MG63 (cell line): ENCODE measurements at regions not wholly inside any gene's neighbourhood (a gene's known extent, or its start where the extent isn't known, plus 50 kb on each side); places are given as distances from the start of the nearest gene placed in this dataset.
"Not testable (repeated sequence)": the region's sequence is repeated elsewhere in the genome, so short reads cannot be mapped to it uniquely, and the experiment has no call there.

Experiments used
- DNase-seq: peaks from one replicate; pipeline ENCODE4 v3.0.0-alpha.2; 2020
- H3K27me3 ChIP-seq: fragments of 250-450 bp; sonication (Bioruptor Pico); 2 replicates; pipeline ENCODE4 v1.5.1; 2020; ENCODE audit warnings: mild to moderate bottlenecking, moderate library complexity
- H3K36me3 ChIP-seq: fragments of 250-450 bp; sonication (Bioruptor Pico); 2 replicates; pipeline ENCODE4 v1.5.1; 2020; ENCODE audit warnings: mild to moderate bottlenecking, moderate library complexity
- H3K4me3 ChIP-seq: fragments of 250-450 bp; sonication (Bioruptor Pico); 2 replicates; pipeline ENCODE4 v1.5.1; 2020; ENCODE audit warnings: mild to moderate bottlenecking, moderate library complexity
- H3K9me3 ChIP-seq: fragments of 250-450 bp; sonication (Bioruptor Pico); 2 replicates; pipeline ENCODE4 v1.5.1; 2020; ENCODE audit warnings: mild to moderate bottlenecking, moderate library complexity

DNA sequence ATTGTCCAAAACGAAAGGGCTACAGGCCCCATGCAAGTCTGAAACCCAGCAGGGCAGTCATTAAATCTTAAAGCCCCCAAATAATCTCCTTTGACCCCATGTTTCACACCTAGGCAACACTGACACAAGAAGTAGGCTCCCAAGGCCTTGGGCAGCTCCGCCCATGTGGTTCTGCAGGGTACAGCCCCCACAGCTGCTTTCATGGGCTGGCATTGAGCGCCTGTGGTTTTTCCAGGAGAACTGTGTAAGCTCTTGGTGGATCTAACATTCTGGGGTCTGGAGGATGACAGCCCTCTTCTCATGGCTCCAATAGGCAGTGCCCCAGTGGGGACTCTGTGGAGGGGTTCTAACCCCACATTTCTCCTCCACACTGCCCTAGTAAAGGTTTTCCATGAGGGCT is 623.5 kb downstream of the PRR16 start:
- no peaks in the 10 kb centered on the region for H3K36me3 ChIP-seq
- H3K27me3 ChIP-seq: no peaks in the 10 kb centered on the region
- DNase-seq: no peak
- no peak overlapping the region for H3K4me3 ChIP-seq
- no peaks in the 10 kb centered on the region for H3K9me3 ChIP-seq

DNA sequence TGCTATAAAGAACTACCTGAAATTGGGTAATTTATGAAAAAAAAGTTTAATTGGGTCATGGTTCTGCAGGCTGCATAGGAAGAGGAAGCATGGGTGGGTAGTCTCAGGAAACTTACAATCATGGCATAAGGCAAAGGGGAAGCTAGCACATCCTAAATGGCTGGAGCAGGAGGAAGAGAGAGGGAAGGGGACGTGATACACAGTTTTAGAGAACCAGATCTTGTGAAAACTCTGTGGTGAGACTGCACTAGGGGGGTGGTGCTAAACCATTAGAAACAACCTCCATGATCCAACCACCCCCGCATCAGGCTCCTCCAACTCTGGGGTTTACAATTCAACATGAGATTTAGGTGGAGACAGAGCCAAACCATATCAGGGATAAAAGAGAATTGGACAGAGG is 624.2 kb downstream of the PRR16 start:
- no peak overlapping the region for H3K4me3 ChIP-seq

GRCh38 chr5:121090822-121091221 is 626.7 kb downstream of the PRR16 start:
- H3K36me3 ChIP-seq: no peaks in the 10 kb centered on the region
- no peaks in the 10 kb centered on the region for H3K27me3 ChIP-seq
- no peak for DNase-seq
- H3K4me3 ChIP-seq: no peak overlapping the region
- H3K9me3 ChIP-seq: no peaks in the 10 kb centered on the region

More for the DNA sequence above, 624.2 kb downstream of the PRR16 start:
- H3K9me3 ChIP-seq: no peaks in the 10 kb centered on the region
- H3K36me3 ChIP-seq: no peaks in the 10 kb centered on the region
- no peaks in the 10 kb centered on the region for H3K27me3 ChIP-seq
- no peak for DNase-seq

- H3K4me3 ChIP-seq: no peak overlapping the region
- H3K9me3 ChIP-seq: no peaks in the 10 kb centered on the region
- H3K36me3 ChIP-seq: no peaks in the 10 kb centered on the region
- H3K27me3 ChIP-seq: no peaks in the 10 kb centered on the region
- DNase-seq: no peak
These were observed 636.8 kb downstream of the PRR16 start for GRCh38 chr5:121100931-121101330.

GRCh38 chr5:121105921-121106320 is 641.8 kb downstream of the PRR16 start:
- no peak for DNase-seq
- Histone ChIP-seq H3K36me3 (no peaks in the 10 kb centered on the region), H3K27me3 (no peaks in the 10 kb centered on the region), H3K4me3 (no peak overlapping the region), H3K9me3 (no peaks in the 10 kb centered on the region)

DNA sequence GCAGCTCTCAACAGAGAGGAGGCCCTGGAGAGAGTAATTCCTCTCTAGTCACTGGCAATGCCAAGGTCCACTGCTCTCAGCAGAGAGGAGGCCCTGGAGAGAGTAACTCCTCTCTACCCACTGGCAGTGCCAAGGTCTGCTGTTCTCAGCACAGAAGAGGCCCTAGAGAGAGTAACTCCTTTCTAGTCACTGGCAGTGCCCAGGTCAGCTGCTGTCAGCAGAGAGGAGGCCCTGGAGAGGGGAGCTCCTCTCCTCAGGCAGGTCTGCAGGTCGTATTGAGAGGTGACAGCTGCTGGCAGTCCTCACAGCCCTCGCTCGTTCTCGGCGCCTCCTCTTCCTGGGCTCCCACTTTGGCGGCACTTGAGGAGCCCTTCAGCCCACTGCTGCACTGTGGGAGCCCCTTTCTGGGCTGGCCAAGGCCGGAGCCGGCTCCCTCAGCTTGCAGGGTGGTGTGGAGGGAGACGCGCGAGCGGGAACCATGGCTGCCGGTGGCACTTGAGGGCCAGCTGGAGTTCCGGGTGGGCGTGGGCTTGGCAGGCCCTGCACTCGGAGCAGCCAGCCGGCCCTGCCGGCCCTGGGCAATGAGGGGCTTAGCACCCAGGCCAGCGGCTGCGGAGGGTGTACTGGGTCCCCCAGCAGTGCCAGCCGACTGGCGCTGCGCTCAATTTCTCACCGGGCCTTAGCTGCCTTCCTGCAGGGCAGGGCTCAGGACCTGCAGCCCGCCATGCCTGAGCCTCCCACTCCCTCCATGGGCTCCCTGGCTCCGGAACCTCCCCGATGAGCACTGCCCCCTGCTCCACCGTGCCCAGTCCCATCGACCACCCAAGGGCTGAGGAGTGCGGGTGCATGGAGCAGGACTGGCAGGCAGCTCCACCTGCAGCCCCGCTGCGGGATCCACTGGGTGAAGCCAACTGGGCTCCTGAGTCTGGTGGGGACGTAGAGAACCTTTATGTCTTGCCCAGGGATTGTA is 642.9 kb downstream of the PRR16 start:
- H3K4me3 ChIP-seq, H3K27me3 ChIP-seq, H3K36me3 ChIP-seq, H3K9me3 ChIP-seq, DNase-seq: not testable (repeated sequence)

GRCh38 chr5:121108725-121109124 is 644.6 kb downstream of the PRR16 start:
- H3K9me3 ChIP-seq: no peaks in the 10 kb centered on the region
- peak; percentile 77 for DNase-seq
- H3K27me3 ChIP-seq: no peaks in the 10 kb centered on the region
- H3K4me3 ChIP-seq: peak overlapping the region; percentile 25
- H3K36me3 ChIP-seq: no peaks in the 10 kb centered on the region

- no peaks in the 10 kb centered on the region for H3K9me3 ChIP-seq
These were observed 645.7 kb downstream of the PRR16 start for GRCh38 chr5:121109817-121110216.

DNA sequence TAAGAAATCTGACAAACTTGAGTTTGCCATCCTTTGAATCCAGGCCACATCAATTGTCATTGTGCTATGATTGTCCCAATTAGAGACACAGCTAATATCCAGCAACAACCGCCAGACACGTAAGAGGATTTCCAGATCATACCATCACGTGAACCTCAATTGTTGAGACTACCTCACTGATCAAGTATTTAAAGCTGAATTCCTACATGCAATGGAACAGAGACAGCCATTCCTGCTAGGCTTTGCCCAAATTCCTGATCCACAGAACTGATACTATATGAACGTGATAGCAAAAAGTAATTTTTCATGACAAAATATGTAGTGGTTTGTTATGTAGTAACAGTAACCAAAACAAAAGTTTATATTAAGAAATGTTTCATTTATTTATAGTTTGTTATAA is 657.7 kb downstream of the PRR16 start:
- H3K36me3 ChIP-seq: no peaks in the 10 kb centered on the region

More at GRCh38 chr5:121109817-121110216, 645.7 kb downstream of the PRR16 start:
- Histone ChIP-seq H3K36me3 (no peaks in the 10 kb centered on the region), H3K27me3 (no peaks in the 10 kb centered on the region), H3K4me3 (no peak overlapping the region)
- no peak for DNase-seq

GRCh38 chr5:121138495-121138907 is 674.4 kb downstream of the PRR16 start:
- DNase-seq: no peak
- no peak overlapping the region for H3K4me3 ChIP-seq
- H3K9me3 ChIP-seq: no peaks in the 10 kb centered on the region
- no peaks in the 10 kb centered on the region for H3K27me3 ChIP-seq
- no peaks in the 10 kb centered on the region for H3K36me3 ChIP-seq

More for the DNA sequence above, 657.7 kb downstream of the PRR16 start:
- Histone ChIP-seq H3K27me3 (no peaks in the 10 kb centered on the region), H3K4me3 (no peak overlapping the region), H3K9me3 (no peaks in the 10 kb centered on the region)
- no peak for DNase-seq

DNA sequence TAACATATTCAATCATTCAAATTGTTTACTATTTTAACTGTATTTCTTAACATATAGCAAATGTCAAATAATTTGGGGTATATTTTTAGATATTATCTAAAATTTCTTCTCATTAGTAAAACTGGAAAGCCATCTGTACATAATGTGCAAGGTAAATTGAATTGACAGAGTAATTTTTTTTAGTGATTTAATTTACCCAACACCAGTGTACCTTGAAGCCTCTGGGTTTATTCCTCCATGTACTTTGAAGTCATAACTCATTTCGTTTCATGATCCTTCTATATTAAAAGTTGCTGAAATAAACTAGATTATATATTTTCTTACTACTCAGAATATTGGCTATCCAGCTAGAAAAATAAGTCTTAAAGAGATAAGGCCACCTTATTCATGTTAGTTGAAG is 674.9 kb downstream of the PRR16 start:
- Histone ChIP-seq H3K4me3 (no peak overlapping the region), H3K27me3 (no peaks in the 10 kb centered on the region), H3K9me3 (no peaks in the 10 kb centered on the region), H3K36me3 (no peaks in the 10 kb centered on the region)
- DNase-seq: no peak

DNA sequence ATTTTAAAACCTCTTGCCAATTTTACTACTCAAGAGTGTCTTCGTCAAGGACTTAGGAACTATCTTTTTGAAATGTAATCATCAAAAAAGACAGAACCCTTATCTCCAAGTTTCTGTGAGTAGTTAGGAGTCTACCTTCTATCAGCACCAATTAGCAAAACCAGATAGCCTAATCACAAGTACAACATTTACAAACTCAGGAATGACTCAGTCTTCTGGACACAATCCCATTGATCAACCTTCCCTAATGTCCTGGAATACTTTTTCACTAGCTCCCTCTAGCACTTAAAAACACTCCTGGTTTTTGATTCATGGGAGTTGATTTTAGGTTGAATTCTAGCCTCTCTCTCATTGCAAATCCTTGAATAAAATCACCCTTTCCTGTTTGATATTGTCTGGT is 680.7 kb downstream of the PRR16 start:
- DNase-seq: no peak
- no peaks in the 10 kb centered on the region for H3K27me3 ChIP-seq
- no peak overlapping the region for H3K4me3 ChIP-seq
- H3K36me3 ChIP-seq: no peaks in the 10 kb centered on the region
- no peaks in the 10 kb centered on the region for H3K9me3 ChIP-seq

DNA sequence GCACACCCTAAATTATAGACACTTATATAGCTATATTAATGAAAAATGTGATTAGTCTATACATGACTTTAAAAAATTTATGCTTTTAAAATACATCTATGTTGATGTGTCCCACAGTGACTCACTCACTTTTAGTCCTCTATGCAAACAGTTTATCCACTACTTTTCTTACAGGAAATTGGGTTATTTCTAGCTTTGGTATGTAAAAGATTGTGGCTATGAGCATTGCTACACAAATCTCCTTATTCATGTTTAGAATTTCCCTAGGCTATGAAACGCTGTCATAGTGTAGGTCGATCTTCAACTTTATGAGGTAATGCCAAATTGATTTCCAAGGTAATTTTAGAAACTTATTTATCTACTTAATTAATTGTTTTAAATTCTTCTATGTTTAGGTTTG is 687.4 kb downstream of the PRR16 start:
- no peak for DNase-seq
- no peaks in the 10 kb centered on the region for H3K9me3 ChIP-seq
- no peaks in the 10 kb centered on the region for H3K36me3 ChIP-seq
- H3K27me3 ChIP-seq: no peaks in the 10 kb centered on the region
- no peak overlapping the region for H3K4me3 ChIP-seq

DNA sequence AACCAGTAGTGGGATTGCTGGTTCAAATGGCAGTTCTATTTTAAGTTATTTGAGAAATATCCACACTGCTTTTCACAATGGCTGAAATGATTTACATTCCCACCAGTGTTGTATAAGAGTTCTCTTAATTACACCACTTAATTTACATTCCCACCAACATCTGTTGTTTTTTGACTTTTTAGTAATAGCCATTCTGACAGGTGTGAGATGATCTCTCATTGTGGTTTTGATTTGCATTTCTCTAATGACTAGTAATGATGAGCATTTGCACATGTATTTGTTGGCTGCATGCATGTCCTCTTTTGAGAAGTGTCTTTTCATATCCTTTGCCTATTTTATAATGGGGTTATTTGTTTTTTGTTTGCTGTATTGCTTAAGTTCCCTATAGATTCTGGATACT is 688.3 kb downstream of the PRR16 start:
- no peak for DNase-seq
- H3K4me3 ChIP-seq: no peak overlapping the region
- no peaks in the 10 kb centered on the region for H3K9me3 ChIP-seq
- no peaks in the 10 kb centered on the region for H3K36me3 ChIP-seq
- H3K27me3 ChIP-seq: no peaks in the 10 kb centered on the region

DNA sequence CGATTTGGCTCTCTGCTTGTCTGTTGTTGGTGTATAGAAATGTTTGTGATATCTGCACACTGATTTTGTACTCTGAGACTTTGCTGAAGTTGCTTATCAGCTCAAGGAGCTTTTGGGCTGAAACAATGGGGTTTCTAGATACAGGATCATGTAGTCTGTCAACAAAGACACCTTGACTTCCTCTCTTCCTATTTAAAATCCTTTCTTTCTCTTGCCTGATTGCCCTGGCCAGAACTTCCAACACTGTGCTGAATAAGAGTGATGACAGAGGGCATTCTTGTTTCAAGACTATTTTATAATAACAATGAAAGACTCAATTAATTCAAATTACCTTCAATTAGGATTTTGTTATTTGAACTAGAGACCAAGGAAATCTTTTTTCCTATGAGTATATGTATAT is 692.5 kb downstream of the PRR16 start:
- H3K36me3 ChIP-seq: no peaks in the 10 kb centered on the region
- no peaks in the 10 kb centered on the region for H3K27me3 ChIP-seq
- DNase-seq: no peak
- H3K4me3 ChIP-seq: no peak overlapping the region
- H3K9me3 ChIP-seq: no peaks in the 10 kb centered on the region

GRCh38 chr5:121158451-121158850 is 693.2 kb upstream of the FTMT start:
- no peak for DNase-seq

GRCh38 chr5:121160591-121160990 is 691.1 kb upstream of the FTMT start:
- H3K36me3 ChIP-seq: no peaks in the 10 kb centered on the region
- no peak for DNase-seq
- no peak overlapping the region for H3K4me3 ChIP-seq
- H3K9me3 ChIP-seq: no peaks in the 10 kb centered on the region
- H3K27me3 ChIP-seq: no peaks in the 10 kb centered on the region

More at GRCh38 chr5:121158451-121158850, 693.2 kb upstream of the FTMT start:
- Histone ChIP-seq H3K9me3 (no peaks in the 10 kb centered on the region), H3K27me3 (no peaks in the 10 kb centered on the region), H3K36me3 (no peaks in the 10 kb centered on the region), H3K4me3 (no peak overlapping the region)

- H3K27me3 ChIP-seq: no peaks in the 10 kb centered on the region
- H3K4me3 ChIP-seq: no peak overlapping the region
- no peak for DNase-seq
- no peaks in the 10 kb centered on the region for H3K9me3 ChIP-seq
- no peaks in the 10 kb centered on the region for H3K36me3 ChIP-seq
These were observed 687.0 kb upstream of the FTMT start for GRCh38 chr5:121164632-121165031.
